DND-41 (cell line): ENCODE measurements at regions not wholly inside any gene's neighbourhood (a gene's known extent, or its start where the extent isn't known, plus 50 kb on each side); places are given as distances from the start of the nearest gene placed in this dataset.
"Not testable (repeated sequence)": the region's sequence is repeated elsewhere in the genome, so short reads cannot be mapped to it uniquely, and the experiment has no call there.

Source experiments
- ATAC-seq: fragments of 200-7000 bp; cut with Tn5 transposase; 3 replicates; pipeline ENCODE4 v1.9.1; 2021; ENCODE audit warnings: low read depth; ENCODE audit not compliant: insufficient read depth
- DNase-seq: peaks from one replicate; pipeline ENCODE4 v3.0.0-alpha.2; 2020
- H2AFZ ChIP-seq: 2 replicates; pipeline ENCODE4 v1.6.0; 2012; ENCODE audit warnings: low read depth, low read length
- H3K27ac ChIP-seq: 2 replicates; pipeline ENCODE4 v1.5.1; 2012; ENCODE audit warnings: low read length, inconsistent platforms
- H3K27me3 ChIP-seq: fragments of 200-600 bp; sonication (generic); 2 replicates; pipeline ENCODE4 v1.6.0; 2012; ENCODE audit warnings: low read length, mild to moderate bottlenecking, inconsistent platforms; ENCODE audit not compliant: insufficient read depth, poor library complexity
- H3K36me3 ChIP-seq: 2 replicates; pipeline ENCODE4 v1.5.1; 2012; ENCODE audit warnings: low read length, inconsistent platforms; ENCODE audit not compliant: insufficient read depth
- H3K4me1 ChIP-seq: 2 replicates; pipeline ENCODE4 v1.5.1; 2012; ENCODE audit warnings: mild to moderate bottlenecking, low read length; ENCODE audit not compliant: insufficient read depth
- H3K4me2 ChIP-seq: 2 replicates; pipeline ENCODE4 v1.6.0; 2012; ENCODE audit warnings: mild to moderate bottlenecking, moderate library complexity, low read length, inconsistent platforms; ENCODE audit not compliant: insufficient read depth
- H3K4me3 ChIP-seq, 2 experiments: fragments of 200-600 bp in 1 of 2; shearing (Covaris generic) in 1 of 2; 2 replicates each; pipeline ENCODE4 v1.5.1; 2012 to 2016; ENCODE audit warnings: inconsistent platforms in 2 of 2, low read length in 2 of 2, mild to moderate bottlenecking in 2 of 2, low read depth in 1 of 2, moderate library complexity in 1 of 2
- H3K79me2 ChIP-seq: 2 replicates; pipeline ENCODE4 v1.6.0; 2012; ENCODE audit warnings: low read length, inconsistent platforms; ENCODE audit not compliant: insufficient read depth
- H3K9ac ChIP-seq: 2 replicates; pipeline ENCODE4 v1.6.0; 2012; ENCODE audit warnings: low read depth, mild to moderate bottlenecking, inconsistent platforms, low read length, moderate library complexity
- H3K9me3 ChIP-seq: 2 replicates; pipeline ENCODE4 v1.5.1; 2012; ENCODE audit warnings: low read length, moderate library complexity, mild to moderate bottlenecking, inconsistent platforms; ENCODE audit not compliant: insufficient read depth, severe bottlenecking
- H4K20me1 ChIP-seq: 2 replicates; pipeline ENCODE4 v1.6.0; 2012; ENCODE audit warnings: low read length; ENCODE audit not compliant: insufficient read depth
- CTCF ChIP-seq: IDR thresholded peaks from 2 replicates; pipeline ENCODE4 v1.5.1; 2012; ENCODE audit warnings: borderline replicate concordance, low read length, moderate library complexity, mild to moderate bottlenecking; ENCODE audit not compliant: poor library complexity, severe bottlenecking; ENCODE audit errors: extremely low read depth
- EZH2 ChIP-seq: IDR thresholded peaks from 3 replicates; pipeline ENCODE4 v1.6.1; 2012; ENCODE audit warnings: borderline replicate concordance, low read depth, mild to moderate bottlenecking, moderate library complexity, low read length, inconsistent platforms; ENCODE audit not compliant: severe bottlenecking

GRCh38 chr2:125004106-125004800, 979.2 kb downstream of the CNTNAP5 start:
- Histone ChIP-seq H3K4me3 (no peak overlapping the region), H3K36me3 (no peaks in the 10 kb centered on the region), H3K27me3 (no peaks in the 10 kb centered on the region), H2AFZ (no peak overlapping the region), H3K4me1 (no peaks in the 10 kb centered on the region), H3K9ac (no peak overlapping the region), H3K4me2 (no peak overlapping the region), H4K20me1 (no peaks in the 10 kb centered on the region), H3K79me2 (no peaks in the 10 kb centered on the region), H3K9me3 (no peaks in the 10 kb centered on the region), H3K27ac (no peak overlapping the region)
- ATAC-seq (no peak), DNase-seq (no peak)
- TF ChIP-seq CTCF (no peak), EZH2 (no peak)

- no peak overlapping the region for H3K27ac ChIP-seq
- TF ChIP-seq EZH2 = no peak
- TF ChIP-seq CTCF = no peak
- H3K4me3 ChIP-seq = no peak overlapping the region
- H3K9ac ChIP-seq = no peak overlapping the region
- no peak overlapping the region for H3K4me2 ChIP-seq
- no peaks in the 10 kb centered on the region for H3K9me3 ChIP-seq
- ATAC-seq (no peak), DNase-seq (no peak)
- no peaks in the 10 kb centered on the region for H3K79me2 ChIP-seq
- H3K4me1 ChIP-seq = no peaks in the 10 kb centered on the region
- no peak overlapping the region for H2AFZ ChIP-seq
- H3K36me3 ChIP-seq = no peaks in the 10 kb centered on the region
- no peaks in the 10 kb centered on the region for H3K27me3 ChIP-seq
- H4K20me1 ChIP-seq = no peaks in the 10 kb centered on the region
Observed at GRCh38 chr2:125006676-125007075, 981.6 kb downstream of the CNTNAP5 start.

- not testable (repeated sequence) for H3K27me3 ChIP-seq, H3K27ac ChIP-seq, H3K9me3 ChIP-seq, H3K4me3 ChIP-seq, H3K36me3 ChIP-seq, H3K9ac ChIP-seq, ATAC-seq, H3K4me2 ChIP-seq, H2AFZ ChIP-seq, H3K79me2 ChIP-seq, H3K4me1 ChIP-seq, DNase-seq, H4K20me1 ChIP-seq
Observed at GRCh38 chr2:125028721-125029120, 1003.6 kb downstream of the CNTNAP5 start.

GRCh38 chr2:125033871-125034270, 1008.8 kb downstream of the CNTNAP5 start:
- H4K20me1 ChIP-seq = no peaks in the 10 kb centered on the region
- TF ChIP-seq CTCF (no peak), EZH2 (no peak)
- no peak for ATAC-seq

More at GRCh38 chr2:125033871-125034270, 1008.8 kb downstream of the CNTNAP5 start:
- no peak overlapping the region for H3K4me3 ChIP-seq
- H3K36me3 ChIP-seq = no peaks in the 10 kb centered on the region
- H3K4me2 ChIP-seq = no peak overlapping the region
- H3K9ac ChIP-seq = no peak overlapping the region
- H3K27me3 ChIP-seq = no peaks in the 10 kb centered on the region
- peaks cover 4% of the 10 kb centered on the region for H3K9me3 ChIP-seq
- no peaks in the 10 kb centered on the region for H3K79me2 ChIP-seq
- no peaks in the 10 kb centered on the region for H3K4me1 ChIP-seq
- no peak for DNase-seq
- H3K27ac ChIP-seq = no peak overlapping the region
- no peak overlapping the region for H2AFZ ChIP-seq
